Mesothelial cell of epicardium (in vitro differentiated cells): ENCODE measurements at regions not wholly inside any gene's neighbourhood (a gene's known extent, or its start where the extent isn't known, plus 50 kb on each side); places are given as distances from the start of the nearest gene placed in this dataset.

Experiments used
- DNase-seq, 2 experiments: peaks; one replicate each; pipeline ENCODE4 v3.0.0; 2021; ENCODE audit warnings: low spot score in 2 of 2; ENCODE audit not compliant: unreplicated experiment in 2 of 2
- H3K27ac Mint-ChIP-seq: 2 replicates; pipeline ENCODE4 v1.8.0; 2021; ENCODE audit warnings: mixed read lengths
- H3K27me3 Mint-ChIP-seq: 2 replicates; pipeline ENCODE4 v1.8.0; 2021; ENCODE audit warnings: low read depth, mixed read lengths
- H3K36me3 Mint-ChIP-seq: 2 replicates; pipeline ENCODE4 v1.8.0; 2021; ENCODE audit warnings: mixed read lengths
- H3K4me1 Mint-ChIP-seq: 2 replicates; pipeline ENCODE4 v1.8.0; 2021; ENCODE audit warnings: mixed read lengths
- H3K4me3 Mint-ChIP-seq: 2 replicates; pipeline ENCODE4 v1.8.0; 2021; ENCODE audit warnings: mild to moderate bottlenecking, moderate library complexity, mixed read lengths
- H3K9me3 Mint-ChIP-seq: 2 replicates; pipeline ENCODE4 v1.8.0; 2021; ENCODE audit warnings: mixed read lengths
- TF ChIP-seq, protein P1 (sequence below): fragments of 200-600 bp; sonication (generic); IDR thresholded peaks from one replicate; pipeline ENCODE4 v1.5.0; 2021; ENCODE audit warnings: antibody characterized with exemption; ENCODE audit not compliant: unreplicated experiment

DNA sequence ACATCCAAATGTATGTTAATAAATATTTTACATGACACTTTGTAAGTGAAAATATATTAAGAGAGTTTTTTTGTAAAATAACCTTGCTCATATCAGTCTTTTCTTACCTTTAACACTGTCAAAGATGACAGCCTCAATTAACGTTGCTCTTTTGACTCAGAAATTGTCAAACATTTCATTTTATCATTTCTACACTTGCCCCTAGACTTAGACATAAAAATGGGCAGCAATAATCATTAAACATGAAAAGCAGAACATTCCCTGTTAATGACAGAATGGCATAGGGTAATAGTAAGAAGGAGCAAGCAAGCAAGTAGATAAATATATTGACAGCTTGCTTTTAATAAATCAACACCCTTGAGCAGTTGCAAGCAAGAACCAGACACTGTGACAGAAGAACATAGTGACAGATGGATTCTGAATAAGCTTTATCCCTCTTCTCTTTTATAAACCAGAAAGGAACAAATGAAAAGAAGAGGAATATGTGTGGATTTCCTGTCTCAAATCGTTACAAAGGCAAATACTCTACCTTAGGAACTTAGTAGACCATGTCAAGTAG, 796.0 kb upstream of the CHD1 start:
- Mint-ChIP-seq H3K4me1 (no peaks in the 10 kb centered on the region), H3K9me3 (no peaks in the 10 kb centered on the region), H3K27me3 (peaks cover 3% of the 10 kb centered on the region), H3K36me3 (no peaks in the 10 kb centered on the region), H3K4me3 (no peak overlapping the region), H3K27ac (no peak overlapping the region)
- no peak for DNase-seq
- TF ChIP-seq, protein P1, sequence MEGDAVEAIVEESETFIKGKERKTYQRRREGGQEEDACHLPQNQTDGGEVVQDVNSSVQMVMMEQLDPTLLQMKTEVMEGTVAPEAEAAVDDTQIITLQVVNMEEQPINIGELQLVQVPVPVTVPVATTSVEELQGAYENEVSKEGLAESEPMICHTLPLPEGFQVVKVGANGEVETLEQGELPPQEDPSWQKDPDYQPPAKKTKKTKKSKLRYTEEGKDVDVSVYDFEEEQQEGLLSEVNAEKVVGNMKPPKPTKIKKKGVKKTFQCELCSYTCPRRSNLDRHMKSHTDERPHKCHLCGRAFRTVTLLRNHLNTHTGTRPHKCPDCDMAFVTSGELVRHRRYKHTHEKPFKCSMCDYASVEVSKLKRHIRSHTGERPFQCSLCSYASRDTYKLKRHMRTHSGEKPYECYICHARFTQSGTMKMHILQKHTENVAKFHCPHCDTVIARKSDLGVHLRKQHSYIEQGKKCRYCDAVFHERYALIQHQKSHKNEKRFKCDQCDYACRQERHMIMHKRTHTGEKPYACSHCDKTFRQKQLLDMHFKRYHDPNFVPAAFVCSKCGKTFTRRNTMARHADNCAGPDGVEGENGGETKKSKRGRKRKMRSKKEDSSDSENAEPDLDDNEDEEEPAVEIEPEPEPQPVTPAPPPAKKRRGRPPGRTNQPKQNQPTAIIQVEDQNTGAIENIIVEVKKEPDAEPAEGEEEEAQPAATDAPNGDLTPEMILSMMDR, result no peak

GRCh38 chr5:99721506-99721905, 792.7 kb upstream of the CHD1 start:
- Mint-ChIP-seq H3K4me1 (no peaks in the 10 kb centered on the region), H3K4me3 (no peak overlapping the region), H3K36me3 (no peaks in the 10 kb centered on the region), H3K9me3 (no peaks in the 10 kb centered on the region), H3K27ac (no peak overlapping the region), H3K27me3 (peaks cover 3% of the 10 kb centered on the region)
- TF ChIP-seq, protein P1, result no peak
- DNase-seq, result no peak

DNA sequence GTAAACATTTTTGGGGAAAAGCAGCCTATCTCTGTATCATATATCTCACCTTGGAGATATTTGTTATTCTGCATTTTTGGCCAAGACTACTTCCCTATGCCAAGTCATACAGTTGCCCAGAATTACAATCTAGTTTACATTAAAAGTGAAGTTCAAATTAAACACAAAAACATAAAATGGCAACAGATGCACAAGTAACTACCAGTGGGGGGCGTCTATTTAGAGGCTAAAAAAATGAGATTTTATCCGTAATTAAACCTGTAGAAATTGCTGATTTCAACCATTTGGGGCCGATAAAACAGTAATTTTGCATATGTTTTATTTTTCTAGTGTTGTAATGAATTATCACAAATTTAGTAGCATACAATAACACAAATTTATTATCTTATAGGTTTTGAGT, 787.1 kb upstream of the CHD1 start:
- Mint-ChIP-seq H3K36me3 (no peaks in the 10 kb centered on the region), H3K27me3 (peaks cover 3% of the 10 kb centered on the region), H3K4me3 (no peak overlapping the region), H3K4me1 (no peaks in the 10 kb centered on the region), H3K9me3 (peaks cover 7% of the 10 kb centered on the region), H3K27ac (no peak overlapping the region)
- TF ChIP-seq, protein P1, result no peak
- no peak for DNase-seq

GRCh38 chr5:99706160-99706559, 777.4 kb upstream of the CHD1 start:
- H3K9me3 Mint-ChIP-seq, result peaks cover 6% of the 10 kb centered on the region
- no peak for DNase-seq
- TF ChIP-seq, protein P1, result no peak
- H3K27me3 Mint-ChIP-seq, result no peaks in the 10 kb centered on the region
- no peak overlapping the region for H3K27ac Mint-ChIP-seq
- no peaks in the 10 kb centered on the region for H3K4me1 Mint-ChIP-seq
- H3K4me3 Mint-ChIP-seq, result no peak overlapping the region
- H3K36me3 Mint-ChIP-seq, result no peaks in the 10 kb centered on the region

- H3K27me3 Mint-ChIP-seq, result peaks cover 8% of the 10 kb centered on the region
- no peak for DNase-seq
- TF ChIP-seq, protein P1, result no peak
- no peaks in the 10 kb centered on the region for H3K36me3 Mint-ChIP-seq
- H3K4me3 Mint-ChIP-seq, result no peak overlapping the region
- H3K27ac Mint-ChIP-seq, result no peak overlapping the region
- H3K4me1 Mint-ChIP-seq, result no peaks in the 10 kb centered on the region
- peaks cover 6% of the 10 kb centered on the region for H3K9me3 Mint-ChIP-seq
These were observed 773.8 kb upstream of the CHD1 start for GRCh38 chr5:99702565-99702964.

- peaks cover 13% of the 10 kb centered on the region for H3K27me3 Mint-ChIP-seq
- H3K4me3 Mint-ChIP-seq, result no peak overlapping the region
- no peaks in the 10 kb centered on the region for H3K9me3 Mint-ChIP-seq
- no peak overlapping the region for H3K27ac Mint-ChIP-seq
- H3K4me1 Mint-ChIP-seq, result no peaks in the 10 kb centered on the region
- no peaks in the 10 kb centered on the region for H3K36me3 Mint-ChIP-seq
- TF ChIP-seq, protein P1, result no peak
- DNase-seq, result no peak
These were observed 766.1 kb upstream of the CHD1 start for GRCh38 chr5:99694884-99695283.
